K562 (cell line): ENCODE measurements at regions not wholly inside any gene's neighbourhood (a gene's known extent, or its start where the extent isn't known, plus 50 kb on each side); places are given as distances from the start of the nearest gene placed in this dataset.

ENCODE experiments used
- ATAC-seq: fragments of 200-7000 bp; cut with Tn5 transposase; 3 replicates; pipeline ENCODE4 v1.9.1; 2020; ENCODE audit warnings: moderate library complexity
- BruUV-seq: library from RNA; stranded (reverse); fragments of 400-500 nt; replicated peaks from 2 replicates; lab custom pipeline; 2021; lab: Mats Ljungman, UMichigan
- CTCF ChIA-PET: fragments of 300-600 bp; formaldehyde crosslinking; extraction: SDS; loops from one replicate; lab custom pipeline; 2021; ENCODE audit warnings: low intra/inter-chr PET ratio; lab: Yijun Ruan, JAX
- POLR2A ChIA-PET: fragments of 300-600, 350-650 bp; sonication (Branson Sonifier 250); formaldehyde crosslinking; extraction: SDS; loops from one replicate; lab custom pipeline; 2021; ENCODE audit warnings: antibody characterized with exemption, inconsistent platforms; lab: Yijun Ruan, JAX
- DNase-seq, 4 experiments: peaks; one replicate each; pipeline versions ENCODE4 v3.0.0 to v3.0.0-alpha.2; 2011 to 2018; ENCODE audit warnings: low spot score in 3 of 4, mixed read lengths in 3 of 4; ENCODE audit errors: extremely low read depth in 1 of 4
- FAIRE-seq: peaks from 2 replicates; lab custom pipeline; 2011; peaks lifted over from hg19 to GRCh38; lab: Jason Lieb, UNC
- H2AFZ ChIP-seq: 2 replicates; pipeline ENCODE4 v1.6.0; 2011; ENCODE audit warnings: low read depth, low read length, control low read depth, inconsistent platforms
- H3K27ac ChIP-seq: fragments of 200-600 bp; 3 replicates; pipeline ENCODE4 v1.8.0; 2011; ENCODE audit warnings: low read depth, mild to moderate bottlenecking, control low read depth, inconsistent platforms, low read length, moderate library complexity, mixed read lengths; ENCODE audit errors: extremely low read depth
- H3K27me3 ChIP-seq, 2 experiments: fragments of 300-600 bp in 1 of 2; 2 replicates in 1 of 2; 3 replicates in 1 of 2; pipeline versions ENCODE4 v1.6.0 to v1.8.0; 2011; ENCODE audit warnings: inconsistent platforms in 2 of 2, low read length in 2 of 2, mild to moderate bottlenecking in 1 of 2, mixed read lengths in 1 of 2, moderate library complexity in 1 of 2; ENCODE audit not compliant: control insufficient read depth in 2 of 2, insufficient read depth in 2 of 2
- H3K36me3 ChIP-seq: fragments of 300-600 bp; 3 replicates; pipeline ENCODE4 v1.8.0; 2011; ENCODE audit warnings: mild to moderate bottlenecking, low read length, inconsistent platforms; ENCODE audit not compliant: control insufficient read depth, insufficient read depth
- H3K4me1 ChIP-seq, 2 experiments: fragments of 200-600 bp in 1 of 2; replicated peaks in 1 of 2; 2 replicates in 1 of 2; 3 replicates in 1 of 2; pipeline versions ENCODE4 v1.5.1 to v1.8.0; 2011; ENCODE audit warnings: inconsistent platforms in 2 of 2, low read length in 2 of 2, mild to moderate bottlenecking in 1 of 2, mixed read lengths in 1 of 2, moderate library complexity in 1 of 2; ENCODE audit not compliant: control insufficient read depth in 2 of 2, insufficient read depth in 2 of 2
- H3K4me2 ChIP-seq: 2 replicates; pipeline ENCODE4 v1.6.1; 2011; ENCODE audit warnings: low read length, control low read depth, inconsistent platforms, mixed read lengths; ENCODE audit not compliant: insufficient read depth
- H3K4me3 ChIP-seq: fragments of 200-600 bp; sonication (generic), shearing (Covaris generic); 2 replicates; pipeline ENCODE4 v1.5.1; 2016; ENCODE audit warnings: control low read depth, inconsistent platforms
- H3K79me2 ChIP-seq: fragments of 200-600 bp; 3 replicates; pipeline ENCODE4 v1.8.0; 2011; ENCODE audit warnings: low read length, inconsistent platforms; ENCODE audit not compliant: control insufficient read depth, insufficient read depth
- H3K9ac ChIP-seq, 2 experiments: 2 replicates each; pipeline versions ENCODE4 v1.6.0 to v1.6.1; 2011; ENCODE audit warnings: low read depth in 2 of 2, low read length in 2 of 2, control low read depth in 1 of 2, inconsistent platforms in 1 of 2, mild to moderate bottlenecking in 1 of 2, mixed read lengths in 1 of 2; ENCODE audit not compliant: insufficient read depth in 1 of 2
- H3K9me1 ChIP-seq: one replicate; pipeline ENCODE4 v1.6.0; 2011; ENCODE audit warnings: inconsistent platforms, mild to moderate bottlenecking, low read length, moderate library complexity; ENCODE audit not compliant: control insufficient read depth, insufficient read depth
- H3K9me3 ChIP-seq: replicated peaks from 2 replicates; pipeline ENCODE4 v1.5.1; 2011; ENCODE audit warnings: low read depth, low read length, inconsistent platforms; ENCODE audit not compliant: control insufficient read depth, insufficient read depth
- H4K20me1 ChIP-seq: replicated peaks from 2 replicates; pipeline ENCODE4 v1.6.1; 2011; ENCODE audit warnings: low read length, inconsistent platforms, mixed read lengths; ENCODE audit not compliant: control insufficient read depth, insufficient read depth
- CBX1 ChIP-seq: sonication (generic); IDR thresholded peaks from 2 replicates; pipeline ENCODE4 v1.6.1; 2016; ENCODE audit warnings: antibody characterized with exemption, low read depth, mild to moderate bottlenecking
- CEBPB ChIP-seq: fragments of 450-650 bp; IDR thresholded peaks from 2 replicates; pipeline ENCODE4 v1.6.1; 2016; ENCODE audit warnings: missing genetic modification characterization, missing compliant biosample characterization
- ELF2 ChIP-seq: fragments of 250-450 bp; sonication (Bioruptor Pico); IDR thresholded peaks from 2 replicates; pipeline ENCODE4 v1.5.0; 2021; ENCODE audit warnings: mild to moderate bottlenecking
- FOXA3 ChIP-seq, 2 experiments: fragments of 450-650 bp in 1 of 2; sonication (generic) in 1 of 2; formaldehyde crosslinking; IDR thresholded peaks in 1 of 2; conservative IDR thresholded peaks in 1 of 2; 2 replicates each; pipeline versions ENCODE4 v1.4.0 to v1.8.0; 2020 to 2022; ENCODE audit warnings: mild to moderate bottlenecking in 2 of 2, missing genetic modification reagents in 1 of 2
- KDM1A ChIP-seq, 2 experiments: fragments of 450-650 bp; IDR thresholded peaks; 2 replicates each; pipeline ENCODE4 v1.6.1; 2016; ENCODE audit warnings: mild to moderate bottlenecking in 2 of 2
- MYC ChIP-seq, 2 experiments: fragments of 250-450 bp in 1 of 2; sonication (Bioruptor Pico) in 1 of 2; IDR thresholded peaks; 2 replicates each; pipeline versions ENCODE4 v1.5.1 to v1.6.1; 2012 to 2021; ENCODE audit warnings: low read depth in 2 of 2, borderline replicate concordance in 1 of 2, improper control_type of control experiment in 1 of 2, low read length in 1 of 2, mild to moderate bottlenecking in 1 of 2, moderate library complexity in 1 of 2
- NBN ChIP-seq: fragments of 450-650 bp; IDR thresholded peaks from 2 replicates; pipeline ENCODE4 v1.6.1; 2016; ENCODE audit warnings: low read depth, mild to moderate bottlenecking
- NFE2 ChIP-seq: IDR thresholded peaks from 2 replicates; pipeline ENCODE4 v1.6.1; 2014; ENCODE audit warnings: antibody characterized with exemption, low read depth
- PRMT5 ChIP-seq: sonication (generic); formaldehyde crosslinking; IDR thresholded peaks from 2 replicates; pipeline ENCODE4 v1.5.0; 2020; ENCODE audit warnings: missing genetic modification reagents
- SIX5 ChIP-seq, 2 experiments: IDR thresholded peaks; 2 replicates each; pipeline ENCODE4 v1.6.1; 2011; ENCODE audit warnings: low read length in 2 of 2, borderline replicate concordance in 1 of 2, low read depth in 1 of 2, mild to moderate bottlenecking in 1 of 2, moderate library complexity in 1 of 2; ENCODE audit not compliant: insufficient read depth in 1 of 2
- SMARCB1 ChIP-seq: IDR thresholded peaks from 2 replicates; pipeline ENCODE4 v1.6.1; 2011; ENCODE audit warnings: improper control_type of control experiment, low read depth; ENCODE audit not compliant: insufficient read length
- SPI1 ChIP-seq: IDR thresholded peaks from 2 replicates; pipeline ENCODE4 v1.6.1; 2011; ENCODE audit warnings: low read depth, low read length, control low read depth, borderline replicate concordance
- SRSF9 ChIP-seq: fragments of 200-400 bp; formaldehyde crosslinking; IDR thresholded peaks from 2 replicates; pipeline ENCODE4 v1.6.1; 2017; ENCODE audit warnings: low read depth, low read length, borderline replicate concordance
- TBL1XR1 ChIP-seq, 2 experiments: IDR thresholded peaks; 2 replicates each; pipeline ENCODE4 v1.6.1; 2012; ENCODE audit warnings: improper control_type of control experiment in 2 of 2, low read length in 2 of 2, mild to moderate bottlenecking in 1 of 2
- TEAD2 ChIP-seq: fragments of 450-650 bp; IDR thresholded peaks from 2 replicates; pipeline ENCODE4 v1.6.1; 2016; ENCODE audit warnings: missing genetic modification characterization, control low read depth, missing compliant biosample characterization
- ZNF561 ChIP-seq: fragments of 450-650 bp; formaldehyde crosslinking; conservative IDR thresholded peaks from 2 replicates; pipeline ENCODE4 v1.4.0; 2020; ENCODE audit warnings: mild to moderate bottlenecking, moderate library complexity
- ZNF583 ChIP-seq: fragments of 250-450 bp; sonication (Bioruptor Pico); IDR thresholded peaks from 2 replicates; pipeline ENCODE4 v1.4.0; 2020
- ZNF644 ChIP-seq: fragments of 200-800 bp; sonication (Bioruptor generic); IDR thresholded peaks from 2 replicates; pipeline ENCODE4 v1.6.1; 2016; ENCODE audit warnings: low read depth, missing genetic modification characterization, missing compliant biosample characterization
- WGBS: fragments of 100-300 bp; shearing (Covaris generic); methylation state at CpG from one replicate; pipeline ENCODE4 v1.1.6; 2016; ENCODE audit warnings: low coverage, mixed read lengths; ENCODE audit not compliant: insufficient coverage; ENCODE audit errors: missing lambda C conversion rate; 5-methylcytosine and 5-hydroxymethylcytosine counted together
- in situ Hi-C: fragments of 300-500 bp; cut with MboI; formaldehyde crosslinking; loops from 4 replicates; pipeline ENCODE4 v1.15.0; 2018; ENCODE audit warnings: inconsistent platforms, mixed read lengths
- intact Hi-C: fragments of 100-400 bp; cut with micrococcal nuclease; formaldehyde crosslinking; loops from 2 replicates; pipeline ENCODE4 v1.14.2; 2022

GRCh38 chr12:13790317-13790716 is 191.1 kb downstream of the GRIN2B start:
- H3K36me3 ChIP-seq: no peaks in the 10 kb centered on the region
- no peak overlapping the region for H3K4me3 ChIP-seq
- H2AFZ ChIP-seq: no peak overlapping the region
- no peaks in the 10 kb centered on the region for H3K27me3 ChIP-seq
- no peak overlapping the region for H3K9ac ChIP-seq
- no peaks in the 10 kb centered on the region for H3K4me1 ChIP-seq
- no peak for TF ChIP-seq CEBPB
- H3K4me2 ChIP-seq: no peak overlapping the region
- BruUV-seq: no TSS peak
- intact Hi-C loops (no loop called here), in situ Hi-C loops (no loop called here)
- ChIA-PET CTCF (no interaction called here), POLR2A (no interaction called here)
- FAIRE-seq: no peak
- no peaks in the 10 kb centered on the region for H3K9me3 ChIP-seq
- DNase-seq: no peak
- no peaks in the 10 kb centered on the region for H3K9me1 ChIP-seq
- H3K27ac ChIP-seq: no peak overlapping the region
- WGBS: 0% methylated on average over 1 of the region's 1 CpG
- no peaks in the 10 kb centered on the region for H4K20me1 ChIP-seq
- ATAC-seq: no peak
- no peaks in the 10 kb centered on the region for H3K79me2 ChIP-seq

GRCh38 chr12:13788626-13789025 is 192.8 kb downstream of the GRIN2B start:
- in situ Hi-C loops (no loop called here), intact Hi-C loops (no loop called here)
- no peak for FAIRE-seq
- no peaks in the 10 kb centered on the region for H3K27me3 ChIP-seq
- no peak overlapping the region for H2AFZ ChIP-seq
- ChIA-PET CTCF (no interaction called here), POLR2A (interaction anchor here (0.9 kb wide), 1 partner anchor 11 kb away, joined by 4 read pairs; no protein-coding TSS in a partner anchor)
- H3K79me2 ChIP-seq: no peaks in the 10 kb centered on the region
- 0% methylated on average over 5 of the region's 5 CpGs for WGBS
- H3K4me3 ChIP-seq: no peak overlapping the region
- H3K4me1 ChIP-seq: no peaks in the 10 kb centered on the region
- H3K9me1 ChIP-seq: no peaks in the 10 kb centered on the region
- TF ChIP-seq ZNF561 (CRISPR knock-in tag) (no peak), SRSF9 (no peak), TBL1XR1 (IDR thresholded peaks at IDR 0.05; ENCODE audit: low read length in 2 of 2) (no peak), NBN (no peak), MYC (IDR thresholded peaks at IDR 0.05; ENCODE audit: low read depth, low read length) (no peak), MYC (CRISPR knock-in tag; IDR thresholded peaks at IDR 0.05; ENCODE audit: borderline replicate concordance, low read depth) (no peak), SPI1 (no peak), NFE2 (no peak), ELF2 (CRISPR knock-in tag) (no peak), SIX5 (IDR thresholded peaks at IDR 0.05; ENCODE audit: borderline replicate concordance in 1 of 2, insufficient read depth in 1 of 2, low read depth in 1 of 2, low read length in 2 of 2) (no peak), ZNF583 (CRISPR knock-in tag) (no peak), KDM1A (IDR thresholded peaks at IDR 0.05) (no peak), CBX1 (no peak), TEAD2 (no peak), ZNF644 (tag) (no peak), SMARCB1 (no peak), FOXA3 (CRISPR knock-in tag; conservative IDR thresholded peaks at IDR 0.05 in 1 of 2, IDR thresholded peaks at IDR 0.05 in 1 of 2) (no peak), PRMT5 (no peak)
- DNase-seq: no peak
- no peak overlapping the region for H3K9ac ChIP-seq
- no peak overlapping the region for H3K27ac ChIP-seq
- no peaks in the 10 kb centered on the region for H4K20me1 ChIP-seq
- H3K4me2 ChIP-seq: no peak overlapping the region
- H3K36me3 ChIP-seq: no peaks in the 10 kb centered on the region
- no peak for ATAC-seq
- BruUV-seq: no TSS peak
- H3K9me3 ChIP-seq: no peaks in the 10 kb centered on the region
